ENCODE measurements at regions not wholly inside any gene's neighbourhood (a gene's known extent, or its start where the extent isn't known, plus 50 kb on each side); places are given as distances from the start of the nearest gene placed in this dataset.

- TF ChIP-seq ATF3 (IDR thresholded peaks at IDR 0.05; ENCODE audit: borderline replicate concordance, extremely low read depth, low read depth, low read length) (no peak), CEBPB (IDR thresholded peaks at IDR 0.05; ENCODE audit: borderline replicate concordance in 1 of 2, low read depth in 2 of 2, low read length in 2 of 2) (no peak), MXI1 (IDR thresholded peaks at IDR 0.05; ENCODE audit: low read depth, low read length) (no peak), PRDM15 (CRISPR knock-in tag; IDR thresholded peaks at IDR 0.05) (no peak), NFYB (IDR thresholded peaks at IDR 0.05; ENCODE audit: insufficient read depth, low read depth, low read length) (no peak), EZH2 (IDR thresholded peaks at IDR 0.05; ENCODE audit: borderline replicate concordance, control insufficient read depth, low read depth, low read length) (no peak)
Measured at GRCh38 chr5:8461543-8461942, 592.6 kb downstream of the MTRR start.

All from GM12878 (cell line).